Fibroblast of gingiva (primary cell): ENCODE measurements at regions not wholly inside any gene's neighbourhood (a gene's known extent, or its start where the extent isn't known, plus 50 kb on each side); places are given as distances from the start of the nearest gene placed in this dataset.

Source experiments
- DNase-seq: peaks from one replicate; pipeline ENCODE4 v3.0.0-alpha.2; 2011; ENCODE audit warnings: low read depth

- DNase-seq: no peak
These were observed 53.6 kb upstream of the KCNJ15 start for GRCh38 chr21:38203229-38203628.

- DNase-seq: no peak
These were observed 50.9 kb upstream of the KCNJ15 start for GRCh38 chr21:38205940-38206339.

GRCh38 chr21:38206646-38207045, 50.1 kb upstream of the KCNJ15 start:
- no peak for DNase-seq
